Skin epidermis (tissue), 12 donors: ENCODE measurements at regions not wholly inside any gene's neighbourhood (a gene's known extent, or its start where the extent isn't known, plus 50 kb on each side); places are given as distances from the start of the nearest gene placed in this dataset.

Experiments
- H3K27ac ChIP-seq, 21 experiments: fragments of 200-600 bp; sonication (generic) in 11 of 21; one replicate each; pipeline ENCODE4 v1.5.0; 2020; ENCODE audit warnings: mild to moderate bottlenecking in 3 of 21, inconsistent platforms in 2 of 21, moderate library complexity in 2 of 21
- H3K4me3 ChIP-seq, 7 experiments: fragments of 200-600 bp; sonication (generic) in 2 of 7; one replicate each; pipeline ENCODE4 v1.5.0; 2020; ENCODE audit warnings: inconsistent platforms in 2 of 7, mild to moderate bottlenecking in 2 of 7, moderate library complexity in 1 of 7

GRCh38 chr14:46322730-46323403, 328.7 kb downstream of the RPL10L start:
- no peak overlapping the region for H3K4me3 ChIP-seq
- H3K27ac ChIP-seq = no peak overlapping the region

- H3K27ac ChIP-seq = no peak overlapping the region
- H3K4me3 ChIP-seq = no peak overlapping the region
These were observed 329.5 kb downstream of the RPL10L start for GRCh38 chr14:46322076-46322475.

- no peak overlapping the region for H3K4me3 ChIP-seq
- H3K27ac ChIP-seq = no peak overlapping the region
These were observed 345.3 kb downstream of the RPL10L start for GRCh38 chr14:46306267-46306666.

- Histone ChIP-seq H3K27ac (no peak overlapping the region), H3K4me3 (no peak overlapping the region)
These were observed 350.8 kb downstream of the RPL10L start for GRCh38 chr14:46300765-46301164.

- Histone ChIP-seq H3K27ac (no peak overlapping the region), H3K4me3 (no peak overlapping the region)
These were observed 360.9 kb downstream of the RPL10L start for GRCh38 chr14:46290706-46291105.

- no peak overlapping the region for H3K4me3 ChIP-seq
- no peak overlapping the region for H3K27ac ChIP-seq
These were observed 371.8 kb downstream of the RPL10L start for GRCh38 chr14:46279776-46280175.

GRCh38 chr14:46279327-46279726, 372.3 kb downstream of the RPL10L start:
- Histone ChIP-seq H3K27ac (no peak overlapping the region), H3K4me3 (no peak overlapping the region)

GRCh38 chr14:46259536-46259935, 392.0 kb downstream of the RPL10L start:
- Histone ChIP-seq H3K27ac (no peak overlapping the region), H3K4me3 (no peak overlapping the region)

GRCh38 chr14:46256381-46256780, 395.2 kb downstream of the RPL10L start:
- H3K4me3 ChIP-seq = no peak overlapping the region

GRCh38 chr14:46250113-46250703, 401.4 kb downstream of the RPL10L start:
- no peak overlapping the region for H3K4me3 ChIP-seq
- H3K27ac ChIP-seq = no peak overlapping the region

More at GRCh38 chr14:46256381-46256780, 395.2 kb downstream of the RPL10L start:
- H3K27ac ChIP-seq = no peak overlapping the region

- no peak overlapping the region for H3K27ac ChIP-seq
- H3K4me3 ChIP-seq = no peak overlapping the region
These were observed 403.5 kb downstream of the RPL10L start for GRCh38 chr14:46248001-46248630.

- no peak overlapping the region for H3K4me3 ChIP-seq
- H3K27ac ChIP-seq = no peak overlapping the region
These were observed 406.3 kb downstream of the RPL10L start for GRCh38 chr14:46245276-46245675.

- no peak overlapping the region for H3K4me3 ChIP-seq
- no peak overlapping the region for H3K27ac ChIP-seq
These were observed 417.8 kb downstream of the RPL10L start for GRCh38 chr14:46233786-46234185.

GRCh38 chr14:46230540-46230939, 421.0 kb downstream of the RPL10L start:
- no peak overlapping the region for H3K27ac ChIP-seq
- no peak overlapping the region for H3K4me3 ChIP-seq

- Histone ChIP-seq H3K4me3 (no peak overlapping the region), H3K27ac (no peak overlapping the region)
These were observed 435.8 kb downstream of the RPL10L start for GRCh38 chr14:46215801-46216200.

GRCh38 chr14:46198676-46199075, 452.9 kb downstream of the RPL10L start:
- no peak overlapping the region for H3K4me3 ChIP-seq
- H3K27ac ChIP-seq = peak overlapping the region in 1 of 21 experiments; percentile 29

- H3K4me3 ChIP-seq = no peak overlapping the region
These were observed 453.7 kb downstream of the RPL10L start for GRCh38 chr14:46197856-46198255.

More at GRCh38 chr14:46197856-46198255, 453.7 kb downstream of the RPL10L start:
- H3K27ac ChIP-seq = no peak overlapping the region
